GM12864 (cell line): ENCODE measurements at regions not wholly inside any gene's neighbourhood (a gene's known extent, or its start where the extent isn't known, plus 50 kb on each side); places are given as distances from the start of the nearest gene placed in this dataset.

Experiments used
- DNase-seq: peaks from one replicate; pipeline ENCODE4 v3.0.0-alpha.2; 2011; ENCODE audit warnings: low read depth
- H3K4me3 ChIP-seq: 2 replicates; pipeline ENCODE4 v1.5.1; 2011; ENCODE audit warnings: mild to moderate bottlenecking, low read depth, low read length, control low read depth
- TF ChIP-seq, protein P1 (sequence below): IDR thresholded peaks from 2 replicates; pipeline ENCODE4 v1.5.1; 2011; ENCODE audit warnings: low read depth, mild to moderate bottlenecking, moderate library complexity, low read length, control low read depth, inconsistent platforms; ENCODE audit errors: missing control alignments

DNA sequence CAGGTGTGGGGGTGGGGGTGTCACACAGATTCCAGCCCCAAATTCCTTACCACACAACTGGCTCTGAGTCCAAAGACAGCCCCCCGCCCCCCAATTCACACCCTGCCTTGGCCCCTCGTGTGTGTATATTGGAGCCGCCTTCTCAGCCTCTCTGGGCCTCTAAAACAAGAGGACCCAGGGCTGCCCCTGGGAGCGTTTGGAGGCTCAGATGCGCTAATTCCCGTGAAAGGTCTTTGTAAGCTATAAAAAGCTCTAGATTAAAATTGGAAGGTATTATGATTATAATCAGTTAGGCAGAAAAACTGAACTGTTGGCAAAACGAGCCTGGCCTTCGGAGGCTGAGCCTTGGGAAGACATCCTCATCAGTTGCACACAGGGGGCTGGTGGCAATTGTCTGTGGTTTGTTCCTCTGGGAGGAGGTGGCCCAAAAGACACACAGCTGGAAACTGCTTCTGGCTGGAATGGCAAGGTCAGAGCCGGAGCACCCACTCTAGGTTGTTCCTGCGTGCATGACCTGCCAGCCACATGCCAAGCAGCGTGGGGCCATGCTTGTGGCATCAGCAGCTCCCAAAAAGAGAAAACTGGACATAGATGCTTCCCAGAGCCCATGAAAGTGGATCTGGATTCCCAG lies 118.5 kb downstream of the PHETA1 start:
- DNase-seq: no peak
- TF ChIP-seq, protein P1, sequence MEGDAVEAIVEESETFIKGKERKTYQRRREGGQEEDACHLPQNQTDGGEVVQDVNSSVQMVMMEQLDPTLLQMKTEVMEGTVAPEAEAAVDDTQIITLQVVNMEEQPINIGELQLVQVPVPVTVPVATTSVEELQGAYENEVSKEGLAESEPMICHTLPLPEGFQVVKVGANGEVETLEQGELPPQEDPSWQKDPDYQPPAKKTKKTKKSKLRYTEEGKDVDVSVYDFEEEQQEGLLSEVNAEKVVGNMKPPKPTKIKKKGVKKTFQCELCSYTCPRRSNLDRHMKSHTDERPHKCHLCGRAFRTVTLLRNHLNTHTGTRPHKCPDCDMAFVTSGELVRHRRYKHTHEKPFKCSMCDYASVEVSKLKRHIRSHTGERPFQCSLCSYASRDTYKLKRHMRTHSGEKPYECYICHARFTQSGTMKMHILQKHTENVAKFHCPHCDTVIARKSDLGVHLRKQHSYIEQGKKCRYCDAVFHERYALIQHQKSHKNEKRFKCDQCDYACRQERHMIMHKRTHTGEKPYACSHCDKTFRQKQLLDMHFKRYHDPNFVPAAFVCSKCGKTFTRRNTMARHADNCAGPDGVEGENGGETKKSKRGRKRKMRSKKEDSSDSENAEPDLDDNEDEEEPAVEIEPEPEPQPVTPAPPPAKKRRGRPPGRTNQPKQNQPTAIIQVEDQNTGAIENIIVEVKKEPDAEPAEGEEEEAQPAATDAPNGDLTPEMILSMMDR: no peak
- no peak overlapping the region for H3K4me3 ChIP-seq

DNA sequence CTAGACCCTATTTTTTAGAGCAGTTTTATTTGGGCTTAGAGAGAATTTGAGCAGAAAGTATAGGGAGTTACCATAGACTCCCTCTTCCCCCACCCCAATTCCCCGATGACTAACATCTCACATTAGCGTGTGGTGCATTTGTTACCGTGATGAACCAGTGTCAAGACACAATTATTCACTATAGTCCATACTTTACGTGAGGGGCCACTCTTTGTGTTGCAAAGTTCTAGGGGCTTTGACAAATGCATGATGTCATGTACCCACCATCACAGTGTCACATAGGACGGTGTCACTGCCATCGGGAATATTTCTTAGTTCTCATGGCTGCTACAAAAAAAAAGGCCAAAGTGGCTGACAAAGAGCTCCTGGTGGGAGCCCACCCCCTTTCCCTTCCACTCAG lies 119.1 kb downstream of the PHETA1 start:
- TF ChIP-seq, protein P1: no peak
- DNase-seq: no peak
- no peak overlapping the region for H3K4me3 ChIP-seq

DNA sequence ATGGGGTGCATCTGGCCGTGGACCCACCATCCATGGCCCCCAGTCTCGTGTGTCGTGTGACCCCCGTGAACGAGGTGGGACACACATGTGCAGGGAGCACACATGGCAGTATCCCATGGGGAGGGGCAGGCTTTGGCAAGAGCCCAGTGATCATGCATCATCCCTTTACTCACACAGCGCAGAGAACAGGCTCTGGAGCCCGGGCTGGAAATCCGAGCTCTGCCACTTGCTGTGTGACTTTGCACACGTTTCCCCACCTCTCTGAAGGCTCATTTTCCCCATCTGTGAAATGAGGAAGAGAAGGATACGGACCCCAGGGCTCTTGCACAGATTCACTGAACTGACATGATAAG lies 119.9 kb downstream of the PHETA1 start:
- no peak overlapping the region for H3K4me3 ChIP-seq
- TF ChIP-seq, protein P1: no peak
- DNase-seq: no peak

DNA sequence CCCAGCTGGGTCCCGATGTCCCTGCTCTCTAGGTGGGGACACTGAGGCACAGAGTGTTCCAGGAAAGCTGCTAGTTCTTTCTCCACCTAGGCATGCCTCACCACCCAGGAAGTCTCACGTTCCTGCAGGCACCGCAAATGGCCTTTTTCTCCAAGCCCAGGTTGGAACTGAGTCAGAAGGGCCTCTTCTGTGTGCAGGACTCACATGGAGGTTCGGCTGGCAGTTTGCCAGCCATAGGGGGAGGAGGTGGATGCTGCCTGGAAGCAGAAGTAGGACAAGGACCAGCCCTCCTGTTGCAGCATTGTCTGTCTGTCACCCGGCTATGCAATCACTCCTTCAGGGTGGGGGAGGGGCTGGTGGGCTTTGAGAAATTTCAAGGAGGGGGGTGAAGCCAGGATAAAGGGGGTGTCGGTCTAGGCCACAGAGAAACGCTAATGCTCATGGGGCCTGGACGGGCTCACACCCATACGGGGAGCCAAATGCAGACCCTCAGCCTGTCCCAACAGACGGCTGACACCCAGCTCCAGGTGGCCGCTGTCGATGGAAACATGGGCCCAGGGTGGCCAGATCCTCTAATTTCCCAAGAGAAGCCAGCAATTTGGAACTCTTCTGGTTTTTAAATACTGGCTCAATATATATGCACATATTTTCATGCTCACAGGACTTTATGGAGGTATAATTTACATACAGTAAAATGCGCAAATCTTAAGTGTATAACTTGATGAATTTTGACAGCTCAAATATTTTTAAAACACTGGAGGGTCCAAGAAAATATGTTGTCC lies 120.5 kb downstream of the PHETA1 start:
- no peak for DNase-seq
- no peak overlapping the region for H3K4me3 ChIP-seq
- TF ChIP-seq, protein P1: no peak

DNA sequence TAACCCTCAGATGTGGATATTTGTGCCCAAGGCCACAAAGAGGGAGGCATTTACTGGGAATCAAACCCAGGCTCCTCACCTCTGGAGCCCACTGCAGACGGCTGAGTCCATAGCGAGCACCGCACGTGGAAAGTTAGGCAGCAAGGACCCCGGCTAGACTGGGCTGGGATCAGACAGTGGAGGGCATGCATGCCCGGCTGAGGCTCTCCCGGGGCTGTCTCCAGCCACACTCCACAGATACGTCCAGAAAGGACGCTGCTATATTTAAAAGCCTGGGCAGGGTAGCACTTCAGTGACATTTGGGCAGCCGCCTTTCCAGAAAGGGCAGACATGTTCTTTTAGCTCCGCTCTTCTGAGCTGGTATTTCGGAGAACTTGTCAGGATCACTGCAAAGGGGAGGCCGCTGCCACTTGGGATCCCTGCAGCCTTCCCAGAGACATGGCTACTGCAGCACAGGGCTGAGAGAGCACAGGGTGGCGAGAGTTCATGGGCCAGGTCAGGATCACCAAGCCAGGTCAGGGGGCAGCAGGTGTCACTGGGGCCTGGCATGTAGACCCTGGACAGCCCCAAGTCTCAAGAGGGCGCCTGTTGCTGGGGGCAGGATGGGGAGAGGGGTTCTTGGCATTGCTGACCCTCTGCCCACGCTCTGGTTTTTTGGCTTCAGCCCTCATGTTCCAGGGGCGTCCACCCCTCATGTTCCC lies 121.7 kb downstream of the PHETA1 start:
- TF ChIP-seq, protein P1: no peak
- no peak overlapping the region for H3K4me3 ChIP-seq
- no peak for DNase-seq

DNA sequence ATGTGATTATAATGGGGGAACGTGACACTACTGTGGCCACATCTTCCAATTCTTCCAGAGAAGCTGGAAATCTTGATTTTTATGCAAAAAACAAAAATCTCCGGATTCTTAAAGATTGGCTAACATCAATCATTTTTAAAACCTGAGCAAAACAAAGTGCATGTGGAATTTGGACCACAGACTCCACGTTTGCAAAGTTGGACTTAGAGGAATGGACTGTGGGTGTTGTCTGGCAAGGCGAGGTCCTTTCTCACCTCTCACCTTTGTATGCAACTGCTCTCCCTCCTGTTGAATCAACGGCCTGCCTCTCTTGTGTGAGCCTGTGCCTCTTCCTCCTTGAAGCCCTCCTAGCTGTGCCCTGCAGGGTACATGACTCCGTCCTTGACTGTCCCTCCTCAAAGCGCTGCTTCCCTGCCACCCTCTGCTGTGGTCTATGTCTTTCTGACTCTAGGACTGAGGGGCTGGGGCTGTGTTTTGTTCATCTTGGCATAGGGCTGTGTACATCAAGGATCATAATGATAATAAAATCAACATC lies 122.4 kb downstream of the PHETA1 start:
- TF ChIP-seq, protein P1: no peak
- no peak for DNase-seq
- no peak overlapping the region for H3K4me3 ChIP-seq
